Stimulated activated CD4-positive, alpha-beta T cell treated with anti-CD3 and anti-CD28 coated beads, Interleukin-4, amount 100 ng/mL, for 1 hour (primary cell): ENCODE measurements at regions not wholly inside any gene's neighbourhood (a gene's known extent, or its start where the extent isn't known, plus 50 kb on each side); places are given as distances from the start of the nearest gene placed in this dataset.

Experiments
- DNase-seq: peaks from one replicate; pipeline ENCODE4 v3.0.0-alpha.2; 2020

DNA sequence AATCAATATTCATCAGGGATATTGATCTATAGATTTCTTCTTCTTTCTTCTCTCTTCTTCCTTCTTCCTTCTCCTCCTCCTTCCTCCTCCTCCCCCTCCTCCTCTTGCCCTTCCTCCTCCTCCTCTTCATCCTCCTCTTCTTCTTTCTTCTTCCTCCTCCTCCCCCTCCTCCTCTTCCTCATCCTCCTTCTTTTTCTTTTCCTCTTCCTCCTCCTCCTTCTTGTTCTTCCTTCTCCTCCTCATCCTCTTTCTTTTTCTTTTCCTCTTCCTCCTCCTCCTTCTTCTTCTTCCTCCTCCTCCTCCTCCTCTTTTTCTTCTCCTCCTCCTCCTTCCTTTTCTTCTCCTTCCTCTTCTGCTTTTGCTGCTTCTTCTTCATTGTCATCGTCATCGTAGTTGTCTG, 52.4 kb upstream of the SERINC1 start:
- no peak for DNase-seq

DNA sequence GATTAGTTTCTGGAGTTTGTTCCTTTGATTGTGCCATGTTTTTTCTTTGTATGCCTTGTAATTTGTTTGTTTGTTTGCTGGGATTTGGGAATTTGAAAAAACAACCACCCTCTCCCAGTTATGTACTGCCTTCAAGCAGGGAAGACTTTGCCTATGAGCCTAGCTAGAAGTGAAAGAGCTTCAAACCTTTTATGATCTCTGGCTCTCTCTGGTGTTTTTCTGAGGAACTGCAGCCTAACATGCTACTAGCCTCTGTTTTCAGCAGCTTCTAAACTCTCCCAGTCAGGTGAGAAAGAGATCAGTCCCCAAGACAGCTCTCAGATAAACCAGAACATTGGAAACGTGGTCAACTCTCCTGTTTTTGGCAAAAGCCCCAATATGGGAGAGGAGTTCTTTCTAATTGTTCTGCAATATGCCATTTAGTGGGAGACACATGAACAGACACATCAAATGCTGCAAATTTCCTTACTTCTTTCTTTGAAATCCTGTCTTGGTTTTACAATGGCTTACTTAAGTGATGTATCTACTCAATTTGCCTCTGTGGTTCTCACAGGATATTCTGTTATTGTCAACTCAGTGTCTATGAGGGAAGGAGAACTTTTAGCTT, 58.9 kb upstream of the SERINC1 start:
- DNase-seq, result peak; percentile 3

DNA sequence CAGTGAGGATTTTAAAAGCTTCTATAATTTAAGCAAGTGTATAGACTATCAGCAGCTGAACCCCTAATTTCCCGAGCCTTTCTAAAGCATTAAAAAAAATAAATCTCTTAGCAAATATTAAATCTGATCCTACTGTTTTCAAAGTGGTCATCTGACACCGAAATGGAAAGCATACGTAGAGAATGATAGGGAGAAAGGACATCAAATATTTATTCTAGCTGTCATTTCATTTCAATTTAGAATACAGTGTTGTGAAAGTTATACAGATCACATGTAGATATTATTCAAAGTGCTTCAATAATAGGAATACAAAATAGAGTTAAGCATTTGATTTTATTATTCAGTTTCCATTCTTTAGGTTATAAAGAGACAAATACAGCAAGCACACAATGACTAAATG, 61.9 kb upstream of the PKIB start:
- no peak for DNase-seq

DNA sequence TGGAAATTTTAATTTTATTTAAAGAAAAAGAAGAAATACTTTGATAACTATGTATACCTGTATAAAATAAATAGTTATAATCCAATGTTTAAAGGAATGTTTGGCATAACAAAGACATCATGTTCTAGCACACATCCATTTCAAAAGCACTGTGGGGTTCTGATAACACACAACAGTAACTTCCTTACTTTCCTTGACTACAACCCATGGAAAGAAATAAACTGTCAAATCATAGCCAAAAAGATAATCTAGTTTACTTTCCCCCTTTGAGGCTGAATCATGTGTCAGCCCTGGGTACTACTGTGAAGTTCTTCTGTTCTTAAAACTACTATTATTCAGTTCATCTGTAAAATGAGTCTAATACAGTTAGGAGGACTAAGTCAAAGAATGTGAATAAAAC, 61.4 kb upstream of the PKIB start:
- no peak for DNase-seq

DNA sequence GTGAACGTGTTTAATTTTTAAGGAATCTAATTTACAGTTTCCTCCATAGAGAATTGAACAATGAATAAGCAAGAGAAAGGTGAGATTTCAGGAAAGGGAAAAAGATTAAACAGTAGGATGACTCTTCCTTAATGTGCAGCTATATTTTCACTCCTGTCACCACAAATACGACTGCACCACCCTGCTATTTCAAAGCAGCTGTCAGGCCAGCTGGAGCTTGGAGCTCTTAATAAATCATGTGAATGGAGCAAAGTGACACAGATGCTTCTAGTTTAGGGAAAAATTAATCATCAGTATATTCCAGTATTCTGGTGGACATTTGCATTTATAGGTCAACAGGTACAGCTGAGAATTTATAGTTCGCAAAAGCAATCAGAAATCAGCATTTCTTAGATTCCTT, 56.5 kb upstream of the PKIB start:
- DNase-seq, result no peak

DNA sequence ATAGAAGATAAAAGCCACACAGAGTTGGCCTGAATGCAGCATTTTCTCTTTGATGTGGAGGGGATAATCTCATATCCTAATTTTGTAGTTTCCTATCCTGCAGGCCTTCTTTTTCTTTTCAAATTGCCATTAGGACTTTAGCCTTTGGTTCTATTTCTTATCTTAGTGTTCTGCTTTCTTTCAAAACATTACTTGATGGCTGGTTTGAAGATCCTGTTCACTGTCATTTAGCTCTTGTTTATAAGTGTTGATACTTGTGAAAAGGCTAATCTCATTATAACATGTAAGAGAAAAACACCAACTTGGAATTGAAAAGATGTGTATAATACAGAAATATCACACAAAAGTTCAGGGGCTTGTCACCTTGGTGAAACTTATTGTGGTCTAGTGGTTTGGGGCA, 54.6 kb upstream of the PKIB start:
- no peak for DNase-seq

DNA sequence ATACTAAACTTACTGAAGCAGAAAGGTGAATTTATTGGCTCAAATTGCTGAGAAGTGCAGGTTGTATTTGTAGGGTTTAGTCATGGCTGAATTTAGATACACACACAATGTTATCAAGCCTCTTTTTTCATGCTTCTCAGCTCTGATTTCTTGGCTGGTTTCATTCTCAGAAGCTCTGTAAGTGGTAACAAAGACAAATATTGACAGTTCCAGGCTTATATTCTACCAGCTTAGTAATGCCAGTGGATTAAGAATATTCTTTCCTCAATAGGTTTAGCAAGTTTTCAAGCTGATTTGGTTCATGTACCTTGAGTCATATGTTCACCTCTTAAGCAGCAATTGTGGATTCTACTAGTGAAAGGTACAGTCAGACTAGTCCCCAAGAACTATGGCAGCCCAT, 52.1 kb upstream of the PKIB start:
- no peak for DNase-seq
